ENCODE measurements at regions not wholly inside any gene's neighbourhood (a gene's known extent, or its start where the extent isn't known, plus 50 kb on each side); places are given as distances from the start of the nearest gene placed in this dataset.

DNA sequence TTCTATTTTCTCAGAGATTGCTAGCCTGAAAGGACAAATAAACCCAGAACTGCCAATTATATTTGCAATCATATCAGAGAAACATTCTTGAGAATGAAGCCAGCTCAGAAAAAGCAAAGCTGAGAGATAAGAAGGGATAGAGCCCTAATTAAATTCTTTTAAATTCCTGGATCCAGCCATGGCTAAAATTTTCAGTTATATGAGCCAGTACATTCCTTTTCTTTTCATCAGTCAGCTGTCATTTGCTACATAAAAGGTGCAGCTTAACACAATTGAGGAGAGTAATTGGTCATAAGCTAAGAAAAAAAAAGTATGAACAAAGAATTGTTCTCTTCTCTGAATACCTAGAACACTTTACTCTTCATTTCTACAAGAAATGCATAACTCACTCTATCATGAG, 303.5 kb upstream of the FIGN start:
- Mint-ChIP-seq H3K4me1 (ENCODE audit: low read depth, unreplicated experiment) (no peaks in the 10 kb centered on the region), H3K36me3 (ENCODE audit: insufficient read depth, unreplicated experiment) (no peaks in the 10 kb centered on the region), H3K27ac (ENCODE audit: unreplicated experiment) (no peak overlapping the region), H3K4me3 (ENCODE audit: unreplicated experiment) (no peak overlapping the region), H3K9me3 (ENCODE audit: unreplicated experiment) (peaks cover 9% of the 10 kb centered on the region), H3K27me3 (ENCODE audit: insufficient read depth, unreplicated experiment) (no peaks in the 10 kb centered on the region)
- no peaks in the 10 kb centered on the region for H3K27me3 ChIP-seq (replicated peaks; ENCODE audit: control insufficient read depth, insufficient read depth, low read length)
- intact Hi-C loops (cut with micrococcal nuclease; ENCODE audit: unreplicated experiment), result no loop called here
- BruUV-seq (replicated peaks), result no TSS peak
- no peaks in the 10 kb centered on the region for H3K4me1 ChIP-seq
- no peak overlapping the region for H3K4me3 ChIP-seq (ENCODE audit: low read depth, low read length)
- H3K9me3 ChIP-seq, result 0 out of 2 replicates have a peak, but pooled peaks cover 4% of the 10 kb centered on the region
- CTCF ChIA-PET, result no interaction called here
- POLR2A ChIA-PET, result no interaction called here
- no peak for DNase-seq
- TF ChIP-seq, protein P1, sequence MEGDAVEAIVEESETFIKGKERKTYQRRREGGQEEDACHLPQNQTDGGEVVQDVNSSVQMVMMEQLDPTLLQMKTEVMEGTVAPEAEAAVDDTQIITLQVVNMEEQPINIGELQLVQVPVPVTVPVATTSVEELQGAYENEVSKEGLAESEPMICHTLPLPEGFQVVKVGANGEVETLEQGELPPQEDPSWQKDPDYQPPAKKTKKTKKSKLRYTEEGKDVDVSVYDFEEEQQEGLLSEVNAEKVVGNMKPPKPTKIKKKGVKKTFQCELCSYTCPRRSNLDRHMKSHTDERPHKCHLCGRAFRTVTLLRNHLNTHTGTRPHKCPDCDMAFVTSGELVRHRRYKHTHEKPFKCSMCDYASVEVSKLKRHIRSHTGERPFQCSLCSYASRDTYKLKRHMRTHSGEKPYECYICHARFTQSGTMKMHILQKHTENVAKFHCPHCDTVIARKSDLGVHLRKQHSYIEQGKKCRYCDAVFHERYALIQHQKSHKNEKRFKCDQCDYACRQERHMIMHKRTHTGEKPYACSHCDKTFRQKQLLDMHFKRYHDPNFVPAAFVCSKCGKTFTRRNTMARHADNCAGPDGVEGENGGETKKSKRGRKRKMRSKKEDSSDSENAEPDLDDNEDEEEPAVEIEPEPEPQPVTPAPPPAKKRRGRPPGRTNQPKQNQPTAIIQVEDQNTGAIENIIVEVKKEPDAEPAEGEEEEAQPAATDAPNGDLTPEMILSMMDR (IDR thresholded peaks at IDR 0.05; ENCODE audit: insufficient read depth in 1 of 2, low read depth in 1 of 2, low read length in 1 of 2, severe bottlenecking in 1 of 2, unreplicated experiment in 1 of 2), result no peak
- no peaks in the 10 kb centered on the region for H3K36me3 ChIP-seq (ENCODE audit: control insufficient read depth, insufficient read depth, low read length)

DNA sequence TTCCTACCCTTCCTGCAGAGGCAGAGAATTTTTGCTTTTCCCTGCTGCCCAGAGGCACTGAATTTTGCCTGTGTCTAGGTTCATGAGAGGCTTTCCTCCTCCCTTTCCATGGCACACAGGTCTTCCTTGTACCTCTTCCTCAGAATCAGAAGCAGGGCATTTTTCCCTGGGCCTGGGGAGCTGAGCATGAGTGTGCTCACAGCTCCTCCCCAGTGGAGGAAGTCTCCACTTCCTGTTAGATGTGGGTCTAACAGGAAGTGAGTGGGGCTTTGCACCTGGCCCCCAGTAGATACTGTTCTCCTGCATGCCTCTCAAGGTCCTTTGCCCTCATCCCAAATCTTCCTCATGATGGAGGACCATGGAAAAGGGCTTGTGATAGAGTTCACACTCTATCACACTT, 297.2 kb upstream of the FIGN start:
- Mint-ChIP-seq H3K9me3 (ENCODE audit: unreplicated experiment) (no peaks in the 10 kb centered on the region), H3K36me3 (ENCODE audit: insufficient read depth, unreplicated experiment) (peaks cover 5% of the 10 kb centered on the region), H3K4me3 (ENCODE audit: unreplicated experiment) (no peak overlapping the region), H3K27ac (ENCODE audit: unreplicated experiment) (no peak overlapping the region), H3K27me3 (ENCODE audit: insufficient read depth, unreplicated experiment) (no peaks in the 10 kb centered on the region), H3K4me1 (ENCODE audit: low read depth, unreplicated experiment) (no peaks in the 10 kb centered on the region)
- Histone ChIP-seq H3K9me3 (no peaks in the 10 kb centered on the region), H3K36me3 (ENCODE audit: control insufficient read depth, insufficient read depth, low read length) (no peaks in the 10 kb centered on the region), H3K4me3 (ENCODE audit: low read depth, low read length) (no peak overlapping the region), H3K4me1 (no peaks in the 10 kb centered on the region), H3K27me3 (replicated peaks; ENCODE audit: control insufficient read depth, insufficient read depth, low read length) (no peaks in the 10 kb centered on the region)
- DNase-seq, result no peak
- no TSS peak for BruUV-seq (replicated peaks)
- ChIA-PET POLR2A (no interaction called here), CTCF (no interaction called here)
- intact Hi-C loops (cut with micrococcal nuclease; ENCODE audit: unreplicated experiment), result no loop called here
- TF ChIP-seq, protein P1 (IDR thresholded peaks at IDR 0.05; ENCODE audit: insufficient read depth in 1 of 2, low read depth in 1 of 2, low read length in 1 of 2, severe bottlenecking in 1 of 2, unreplicated experiment in 1 of 2), result no peak

DNA sequence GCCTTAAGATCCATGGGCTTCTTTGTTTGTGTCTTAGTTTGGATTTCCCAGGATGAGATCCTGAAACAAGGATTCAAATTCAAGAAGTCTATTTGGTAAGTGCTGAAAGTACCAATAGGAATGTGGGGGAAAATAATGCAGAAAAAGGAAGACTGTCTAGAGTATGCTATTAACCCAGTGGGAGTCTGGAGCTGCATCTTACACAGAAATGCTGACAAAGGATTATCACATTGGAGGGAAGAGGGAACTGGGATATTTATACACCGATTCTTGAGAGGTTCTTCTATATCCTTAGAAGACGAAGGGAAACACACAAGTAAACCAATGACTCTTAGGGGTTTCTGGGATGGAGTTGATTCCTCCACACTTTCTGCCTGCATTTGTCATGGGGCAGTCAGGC, 294.8 kb upstream of the FIGN start:
- Histone ChIP-seq H3K27me3 (replicated peaks; ENCODE audit: control insufficient read depth, insufficient read depth, low read length) (no peaks in the 10 kb centered on the region), H3K9me3 (no peaks in the 10 kb centered on the region), H3K36me3 (ENCODE audit: control insufficient read depth, insufficient read depth, low read length) (no peaks in the 10 kb centered on the region), H3K4me3 (ENCODE audit: low read depth, low read length) (no peak overlapping the region), H3K4me1 (no peaks in the 10 kb centered on the region)
- intact Hi-C loops (cut with micrococcal nuclease; ENCODE audit: unreplicated experiment), result no loop called here
- H3K4me1 Mint-ChIP-seq (ENCODE audit: low read depth, unreplicated experiment), result no peaks in the 10 kb centered on the region
- no peak overlapping the region for H3K27ac Mint-ChIP-seq (ENCODE audit: unreplicated experiment)
- H3K27me3 Mint-ChIP-seq (ENCODE audit: insufficient read depth, unreplicated experiment), result peaks cover 6% of the 10 kb centered on the region
- BruUV-seq (replicated peaks), result no TSS peak
- H3K9me3 Mint-ChIP-seq (ENCODE audit: unreplicated experiment), result no peaks in the 10 kb centered on the region
- ChIA-PET CTCF (no interaction called here), POLR2A (no interaction called here)
- TF ChIP-seq, protein P1 (IDR thresholded peaks at IDR 0.05; ENCODE audit: insufficient read depth in 1 of 2, low read depth in 1 of 2, low read length in 1 of 2, severe bottlenecking in 1 of 2, unreplicated experiment in 1 of 2), result no peak
- no peak overlapping the region for H3K4me3 Mint-ChIP-seq (ENCODE audit: unreplicated experiment)
- no peak for DNase-seq
- H3K36me3 Mint-ChIP-seq (ENCODE audit: insufficient read depth, unreplicated experiment), result peaks cover 5% of the 10 kb centered on the region

Data from Caco-2 (cell line).